Stimulated activated CD8-positive, alpha-beta memory T cell treated with anti-CD3 and anti-CD28 coated beads, Interleukin-4, amount 100 ng/mL, for 48 hours (primary cell): ENCODE measurements at regions not wholly inside any gene's neighbourhood (a gene's known extent, or its start where the extent isn't known, plus 50 kb on each side); places are given as distances from the start of the nearest gene placed in this dataset.

Experiments used
- DNase-seq: peaks from one replicate; pipeline ENCODE4 v3.0.0-alpha.2; 2020

DNA sequence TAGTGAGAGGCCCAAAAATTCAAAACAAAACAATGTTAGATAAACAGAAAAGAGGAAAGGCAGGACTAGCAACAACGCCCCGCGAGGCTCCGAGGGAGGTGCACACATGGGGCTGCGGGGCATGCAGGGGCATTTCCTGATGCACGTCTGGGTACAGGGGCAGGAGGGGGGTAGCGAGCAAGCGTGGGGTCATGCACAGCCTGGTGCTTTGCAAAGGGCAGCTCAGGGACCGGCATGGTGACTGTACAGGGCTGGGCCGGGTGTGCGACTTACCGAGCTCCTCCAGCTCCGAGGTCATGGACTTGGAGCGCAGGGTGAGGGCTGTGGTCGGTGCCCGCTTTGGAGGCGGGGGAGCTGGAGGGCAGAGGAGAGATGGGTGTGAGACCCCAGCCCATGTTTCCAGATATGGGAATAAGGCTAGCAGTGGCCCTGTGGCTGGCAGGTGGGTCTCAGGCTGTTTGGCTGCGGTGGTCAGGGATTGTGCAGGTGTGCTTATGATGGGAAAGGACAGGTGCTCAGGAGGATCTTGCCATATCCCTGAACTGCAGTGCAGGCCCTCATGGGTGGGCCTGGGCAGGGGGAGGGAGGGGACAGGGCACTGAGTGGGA, 103.7 kb downstream of the CTTN start:
- DNase-seq, result no peak

DNA sequence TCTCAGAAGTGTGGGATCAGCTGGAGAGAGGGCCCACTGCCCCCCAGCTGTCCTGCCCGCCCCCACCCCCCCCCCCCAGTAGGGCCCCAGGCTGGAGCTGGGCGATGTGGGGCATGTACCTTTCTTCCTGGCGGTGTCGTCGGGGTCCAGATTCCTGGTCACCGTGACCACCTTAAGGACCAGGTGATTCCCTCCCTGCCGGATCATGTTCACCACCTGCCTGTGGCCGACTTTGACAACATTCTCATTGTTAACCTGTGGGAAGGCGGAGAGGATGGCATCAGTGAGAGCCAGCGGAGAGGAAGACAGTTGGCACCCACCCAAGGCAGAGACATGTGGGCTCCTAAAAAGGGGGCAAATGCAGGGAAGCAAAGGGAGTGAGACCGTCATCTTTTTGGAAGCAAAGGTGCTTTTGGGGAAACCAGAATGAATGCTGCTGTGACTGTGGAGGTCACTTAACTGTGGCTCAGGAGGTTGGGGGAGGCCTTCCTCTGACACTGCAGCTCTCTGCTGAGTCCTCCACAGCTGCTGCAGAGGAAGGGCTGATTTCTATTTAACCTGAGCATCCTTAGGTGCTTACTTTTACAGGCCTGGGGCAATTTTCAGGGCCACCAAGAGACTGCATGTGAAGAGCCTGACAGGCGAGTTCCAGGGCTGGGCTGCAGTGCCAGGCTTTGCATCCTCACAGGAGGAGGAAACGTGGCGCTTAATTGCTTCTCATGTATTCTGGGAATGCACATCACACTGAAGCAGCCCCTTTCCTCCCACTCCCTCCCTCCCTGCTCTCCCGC, 104.5 kb downstream of the CTTN start:
- DNase-seq, result no peak

DNA sequence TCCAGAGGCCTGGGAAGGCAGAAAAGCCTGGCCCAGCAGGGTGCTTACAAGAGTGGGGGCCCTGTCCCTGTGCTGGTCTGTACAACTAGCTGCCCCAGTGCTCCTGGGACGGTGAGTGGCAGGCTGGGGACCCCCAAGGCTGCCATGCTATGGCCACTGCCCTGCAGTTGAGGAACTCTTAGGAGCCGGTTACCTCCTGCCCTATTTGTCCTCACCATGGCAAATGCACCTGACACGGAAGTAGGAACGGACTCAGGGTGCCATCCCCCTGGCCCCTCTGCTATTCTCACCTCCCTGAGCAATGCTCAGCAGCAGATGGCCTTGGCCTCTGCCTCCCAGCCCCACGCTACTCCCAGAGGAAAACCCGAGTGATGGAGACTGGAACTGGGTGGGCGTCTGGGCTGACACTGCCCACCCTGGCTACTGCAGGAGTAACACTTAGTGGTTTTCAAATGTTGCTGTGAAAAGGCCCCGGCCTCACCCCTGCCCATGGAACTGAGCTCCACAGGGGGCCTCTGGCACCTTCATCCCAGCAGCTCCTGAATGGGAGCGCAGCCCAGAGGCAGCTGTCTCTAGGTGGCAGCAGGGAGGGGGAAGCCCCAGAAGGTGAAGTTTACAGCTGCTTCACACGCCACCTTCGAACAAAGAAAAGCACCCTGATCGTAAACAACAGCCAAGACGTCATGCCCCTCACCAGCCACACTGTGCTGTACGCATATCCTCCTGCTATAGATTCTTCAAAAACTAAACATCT, 105.3 kb downstream of the CTTN start:
- no peak for DNase-seq

DNA sequence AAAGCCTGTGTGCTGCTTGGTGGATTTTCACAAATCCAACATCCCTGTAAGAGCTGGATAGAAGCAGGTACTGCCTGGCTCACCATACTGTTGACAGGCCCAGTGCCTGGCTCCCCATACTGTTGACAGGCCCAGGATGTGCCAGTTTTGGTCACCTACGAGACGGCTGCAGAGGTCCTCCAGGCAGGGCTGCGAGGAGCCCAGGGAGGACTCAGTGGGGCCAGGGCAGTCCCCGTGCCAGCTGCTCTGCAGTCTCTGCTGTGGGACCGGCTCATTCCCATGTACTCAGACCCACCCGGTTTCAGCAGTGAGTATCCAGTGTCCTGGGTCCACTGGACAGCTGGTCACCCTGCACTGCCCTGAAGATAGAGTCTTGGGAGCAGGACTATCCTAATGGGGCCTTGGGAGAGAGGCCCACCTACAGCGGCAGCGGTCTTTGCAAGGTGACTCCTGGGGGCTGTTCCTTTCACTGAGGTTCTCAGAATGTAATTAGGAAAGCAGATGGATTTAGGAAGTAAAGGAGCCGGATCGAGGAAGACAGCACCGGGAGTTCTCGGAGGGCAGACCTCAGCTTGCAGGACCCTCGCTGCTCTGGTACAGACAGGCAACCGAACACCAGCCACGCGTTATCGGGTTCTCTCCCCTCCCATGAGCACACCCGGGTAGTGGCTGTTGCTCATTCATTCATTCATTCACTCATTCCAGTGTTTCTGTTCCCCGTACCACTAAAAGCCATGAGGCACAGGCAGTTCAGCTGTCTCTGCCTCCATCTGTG, 106.1 kb downstream of the CTTN start:
- DNase-seq, result no peak

DNA sequence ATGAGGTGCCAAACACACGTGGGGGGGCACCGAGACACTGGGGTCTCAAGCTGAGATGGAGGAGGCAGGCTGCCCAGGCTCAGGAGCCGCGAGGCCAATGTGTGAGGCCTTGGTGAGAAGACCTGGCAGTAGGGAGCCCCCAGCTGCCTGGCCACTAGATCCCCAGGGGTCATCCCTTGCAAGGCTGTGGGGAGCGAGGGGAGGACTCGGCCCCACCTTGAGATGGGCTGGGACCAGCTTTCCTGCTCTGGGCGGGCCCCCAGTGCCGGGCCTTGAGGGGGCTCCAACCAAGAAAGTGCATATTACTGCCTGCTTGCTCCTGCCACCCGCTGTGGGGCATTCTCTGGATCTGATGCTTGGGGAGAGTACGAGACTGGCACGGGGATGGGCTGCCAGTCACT, 107.0 kb downstream of the CTTN start:
- DNase-seq, result no peak

DNA sequence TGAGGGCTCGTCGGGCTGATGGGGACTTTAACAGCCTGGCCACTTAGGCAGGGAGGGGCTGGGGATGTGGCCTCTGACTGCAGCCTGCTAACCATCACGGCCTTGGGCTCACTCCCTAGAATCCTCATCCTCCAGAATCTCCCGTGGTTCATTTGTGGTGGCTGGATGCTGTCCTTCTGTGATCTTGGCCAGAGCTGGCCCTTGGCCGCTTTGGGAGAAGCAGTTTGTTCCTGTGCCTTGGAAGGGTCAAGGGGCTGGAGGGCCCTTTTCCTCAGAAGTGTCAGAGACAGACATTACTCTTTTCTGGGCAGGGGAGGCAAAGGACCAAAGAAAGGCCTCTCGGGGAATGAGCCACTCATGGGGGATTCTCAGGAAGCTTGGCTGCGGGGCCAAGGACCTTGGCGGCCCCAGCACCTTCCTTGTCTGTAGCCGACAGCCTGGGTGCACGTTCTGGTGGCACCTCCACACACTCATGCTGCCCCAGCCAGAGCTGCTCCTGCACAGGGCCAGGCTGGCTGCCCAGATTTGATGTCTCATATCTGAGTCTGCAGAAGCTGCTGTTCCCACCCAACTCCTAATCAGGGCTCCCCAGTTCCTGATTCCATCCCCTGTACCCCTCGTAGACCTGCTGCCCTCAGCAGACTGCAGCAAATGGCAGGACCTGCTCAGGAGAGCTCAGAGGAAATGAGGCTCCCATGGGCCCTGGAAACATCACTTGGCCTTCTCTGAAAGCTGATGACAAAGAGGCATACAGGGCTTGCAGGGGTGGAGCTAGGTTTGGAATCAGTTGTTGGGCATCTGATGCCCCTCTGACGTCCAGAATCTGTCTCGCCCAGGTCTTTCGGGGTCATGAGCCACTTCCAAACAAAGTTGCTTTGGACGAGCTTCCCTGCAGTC, 107.7 kb downstream of the CTTN start:
- no peak for DNase-seq

DNA sequence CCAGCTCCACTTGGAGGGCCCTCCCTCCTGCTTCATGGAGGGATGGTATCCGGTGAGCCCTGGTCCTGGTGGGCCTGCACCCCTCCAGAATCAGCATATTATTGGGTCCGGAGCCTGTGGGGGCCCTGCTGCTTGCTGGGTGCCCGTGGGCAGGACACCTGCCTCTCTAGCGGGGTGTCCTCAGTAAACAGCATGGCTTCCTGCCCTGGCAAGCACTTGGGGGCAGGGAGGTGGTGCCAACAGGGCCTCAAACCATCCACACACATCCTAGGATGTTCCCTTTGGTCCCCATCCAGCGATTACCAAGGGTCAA, 108.3 kb downstream of the CTTN start:
- no peak for DNase-seq

DNA sequence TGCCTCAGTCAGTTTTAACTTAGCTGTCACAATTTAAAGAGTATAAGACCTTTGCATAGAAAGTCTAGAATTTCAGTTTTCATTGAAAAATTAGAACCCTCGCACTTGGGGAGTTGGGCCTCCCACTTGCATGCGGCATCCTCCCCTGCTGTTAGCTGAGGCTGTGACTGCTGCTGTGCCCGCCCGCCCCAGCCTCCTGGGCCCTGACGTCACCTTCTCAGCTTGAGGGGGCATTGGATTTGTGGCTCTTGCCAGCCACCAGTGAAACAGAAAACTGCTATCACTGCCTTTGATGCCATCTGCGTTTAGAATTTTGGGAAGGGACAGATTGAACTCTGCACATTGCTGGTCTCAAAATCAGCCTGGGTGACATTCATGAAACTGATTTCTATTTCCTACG, 108.7 kb downstream of the CTTN start:
- no peak for DNase-seq

DNA sequence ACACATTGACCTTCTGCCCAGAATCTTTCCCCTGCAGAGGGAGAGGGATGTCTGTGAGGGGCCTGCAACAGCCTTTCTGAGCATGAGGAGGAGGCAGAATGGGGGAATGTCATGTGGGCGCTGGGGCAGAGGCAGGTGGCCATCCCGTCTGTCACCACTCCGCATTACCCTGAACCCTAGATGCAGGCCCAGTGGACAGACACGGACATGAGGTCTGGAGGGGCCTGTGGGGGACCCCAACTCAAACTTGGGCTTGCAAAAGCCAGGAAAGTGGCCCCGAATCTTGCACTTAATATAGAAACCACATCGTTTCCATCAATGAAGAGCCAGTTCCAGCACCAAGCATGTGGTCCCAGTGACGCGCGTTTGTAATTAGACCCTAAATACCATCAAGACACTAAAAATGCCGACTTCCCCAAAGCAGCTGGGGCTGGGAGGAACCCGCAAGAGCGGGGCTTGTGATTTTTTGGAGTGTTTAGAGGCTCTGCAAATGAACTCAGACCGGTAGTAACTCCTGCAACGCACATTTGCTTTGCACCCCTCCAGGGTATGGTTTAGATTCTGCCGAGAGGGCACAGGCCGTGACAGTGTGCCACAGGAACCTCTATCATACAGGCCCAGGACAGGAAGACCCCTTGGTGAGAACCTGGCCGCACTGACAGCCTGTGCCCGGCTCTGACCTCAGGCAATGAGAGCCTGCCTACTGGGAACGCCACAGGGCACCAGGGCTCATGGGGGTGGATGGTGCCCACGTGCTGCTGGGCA, 109.3 kb downstream of the CTTN start:
- no peak for DNase-seq

DNA sequence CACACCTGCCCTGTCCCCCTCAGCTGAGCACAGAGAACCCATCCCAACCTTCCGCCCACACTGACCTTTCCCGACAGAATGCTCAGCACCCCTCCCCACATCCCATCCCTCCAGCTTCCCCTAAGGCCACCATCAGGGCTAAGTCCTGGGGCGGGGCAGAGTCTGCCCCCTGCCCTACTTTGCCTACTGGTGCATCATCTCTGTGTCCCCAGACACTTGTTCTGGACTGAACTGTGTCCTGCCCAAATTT, 109.8 kb downstream of the CTTN start:
- DNase-seq, result no peak

DNA sequence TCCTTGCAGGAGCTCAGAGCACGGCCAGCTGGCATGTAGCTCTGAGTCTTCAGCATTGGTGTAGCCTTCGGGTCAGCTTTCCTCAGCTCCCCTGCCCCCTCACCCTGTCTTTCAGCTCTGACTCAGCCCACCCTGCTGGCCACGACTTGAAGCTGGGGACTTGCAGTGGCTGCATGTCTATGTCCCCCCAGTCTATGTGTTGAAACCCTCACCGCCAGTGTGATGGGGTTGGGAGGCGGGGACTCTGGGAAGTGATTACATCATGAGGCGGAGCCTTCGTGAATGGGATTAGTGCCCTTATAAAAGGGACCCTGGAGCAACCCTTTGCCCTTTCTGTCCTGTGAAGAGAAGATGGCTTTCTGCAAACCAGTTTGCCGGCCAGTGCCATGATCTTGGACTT, 111.1 kb downstream of the CTTN start:
- DNase-seq, result no peak

DNA sequence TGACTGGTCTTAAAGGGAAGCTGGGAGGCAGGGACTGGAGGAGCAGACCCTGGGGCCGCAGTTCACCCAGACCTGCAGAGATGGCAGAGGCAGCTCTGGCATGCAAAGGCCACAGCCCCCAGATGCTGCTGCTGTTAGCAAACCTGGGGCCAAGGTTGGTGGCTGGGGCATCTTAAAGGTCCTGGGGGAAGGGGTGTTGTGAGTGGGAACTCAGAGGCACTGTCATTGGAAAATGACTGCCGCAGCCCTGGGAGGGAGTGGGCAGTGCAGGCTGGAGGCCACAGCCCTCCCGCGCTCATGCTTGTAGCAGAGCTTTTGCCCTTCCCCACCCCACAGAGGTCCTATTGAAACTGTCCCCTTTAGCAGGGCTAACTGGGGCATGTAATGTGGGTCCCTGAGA, 111.8 kb downstream of the CTTN start:
- no peak for DNase-seq

DNA sequence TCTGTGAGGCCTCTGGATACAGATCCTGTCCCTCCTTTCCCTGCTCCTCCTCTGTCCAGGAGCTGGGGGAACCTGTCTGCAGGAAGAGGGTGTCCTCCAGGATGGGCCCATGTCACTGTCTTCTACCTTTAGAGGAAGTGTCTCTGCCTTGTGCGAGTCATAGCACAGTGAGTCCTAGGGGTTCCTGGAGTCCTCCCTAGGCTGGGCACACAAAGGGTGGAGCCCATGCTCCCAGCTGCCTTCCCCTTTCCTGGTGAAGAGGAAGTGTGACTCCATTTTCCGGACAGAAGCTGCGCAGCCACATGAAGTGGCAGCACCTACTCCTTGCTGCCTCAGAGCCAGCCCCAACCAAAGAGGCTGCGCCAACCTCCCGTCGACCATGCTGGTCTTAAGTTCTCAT, 112.2 kb downstream of the CTTN start:
- DNase-seq, result no peak

DNA sequence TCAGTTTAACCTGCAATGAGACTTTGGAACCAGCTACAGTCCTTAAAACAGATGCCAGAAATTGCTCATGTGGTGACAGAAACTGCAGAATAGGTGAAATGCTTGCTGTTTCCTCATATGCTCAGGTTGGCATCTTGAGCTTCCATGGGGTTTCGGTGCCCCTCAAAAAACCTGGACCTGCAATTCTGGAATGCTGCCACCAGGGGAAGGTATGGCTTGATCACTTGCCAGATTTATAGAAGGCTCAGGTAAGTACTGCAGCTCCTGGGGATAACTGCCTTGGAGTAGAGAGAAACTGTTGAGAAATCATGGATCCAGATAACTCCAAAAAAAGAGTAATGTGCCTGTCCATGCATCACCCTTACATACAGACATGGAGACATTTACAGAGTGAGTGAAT, 113.0 kb downstream of the CTTN start:
- no peak for DNase-seq

DNA sequence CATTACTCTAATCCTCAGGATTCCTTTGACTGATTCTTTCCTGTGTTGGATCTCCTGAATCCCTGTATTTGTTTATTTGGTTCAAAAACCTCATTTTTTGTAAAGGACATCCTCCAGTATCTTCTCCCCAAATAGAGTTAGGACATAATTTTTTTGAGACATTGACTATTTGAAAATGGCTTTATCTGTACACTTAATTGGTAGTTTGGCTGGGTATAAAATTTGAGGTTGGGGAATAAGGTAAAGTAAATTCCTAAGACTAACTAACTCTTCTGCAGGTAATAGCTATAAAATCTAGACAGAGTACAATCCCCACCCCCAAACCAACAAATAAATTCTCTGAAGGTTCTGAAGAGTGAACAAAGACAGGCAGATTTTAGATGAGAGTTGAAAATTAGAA, 114.4 kb downstream of the CTTN start:
- DNase-seq, result no peak

DNA sequence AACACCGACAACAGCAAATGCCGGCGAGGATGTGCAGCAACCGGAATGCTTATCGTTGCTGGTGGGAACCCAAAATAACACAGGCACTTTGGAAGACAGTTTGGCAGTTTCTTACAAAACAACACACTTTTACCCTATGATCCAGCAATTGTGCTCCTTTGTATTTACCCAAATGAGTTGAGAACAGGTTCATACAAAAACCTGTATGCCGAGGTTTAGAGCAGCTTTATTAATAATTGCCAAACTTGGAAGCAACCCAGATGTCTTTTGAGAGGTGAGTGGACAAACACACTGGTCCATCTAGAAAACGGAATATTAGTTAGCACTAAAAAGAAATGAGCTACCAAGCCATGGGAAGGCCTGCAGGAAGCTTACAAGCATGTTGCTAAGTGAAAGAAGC, 118.9 kb downstream of the CTTN start:
- DNase-seq, result no peak

DNA sequence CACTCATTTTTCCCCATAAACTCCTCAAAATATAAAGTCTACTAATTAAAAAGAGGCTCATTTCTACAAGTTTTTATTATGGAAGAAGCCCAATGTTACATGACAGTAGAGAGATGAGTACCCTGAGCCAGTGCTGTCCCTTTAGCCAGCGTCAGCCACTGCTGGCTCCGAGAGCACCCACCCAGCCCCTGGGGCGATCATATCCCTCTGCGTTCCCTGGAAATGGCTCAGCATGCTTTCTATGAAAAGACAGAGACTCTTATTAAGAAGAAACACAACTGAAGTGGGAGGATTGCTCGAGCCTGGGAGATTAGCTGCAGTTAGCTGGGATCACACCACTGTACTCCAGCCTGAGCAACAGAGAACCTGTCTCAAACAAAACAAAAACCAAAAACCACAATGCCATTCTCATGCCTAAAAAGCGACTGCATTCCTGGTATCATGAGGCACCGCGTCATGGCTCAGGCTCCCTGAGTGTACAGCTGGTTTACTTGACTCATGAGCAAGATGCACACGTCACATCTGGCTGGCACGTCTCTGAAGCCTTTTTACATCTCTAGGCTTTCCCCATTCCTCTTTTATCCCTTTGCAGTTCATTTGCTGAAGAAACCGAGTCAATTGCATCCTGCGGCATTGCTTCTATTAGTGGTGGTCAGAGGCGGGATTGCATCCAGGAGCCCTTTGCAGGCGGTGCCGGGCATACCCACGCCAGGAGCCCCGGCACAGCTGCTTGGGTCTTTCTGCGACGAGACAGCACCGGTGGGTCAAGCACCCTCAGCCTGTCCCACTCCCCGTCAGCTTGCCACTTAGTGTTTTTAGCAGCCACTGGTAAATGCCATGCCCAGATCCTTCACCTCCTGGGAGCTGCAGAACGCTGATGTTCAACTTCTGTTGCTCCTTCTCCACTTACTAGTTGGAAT, 119.9 kb downstream of the CTTN start:
- DNase-seq, result no peak

DNA sequence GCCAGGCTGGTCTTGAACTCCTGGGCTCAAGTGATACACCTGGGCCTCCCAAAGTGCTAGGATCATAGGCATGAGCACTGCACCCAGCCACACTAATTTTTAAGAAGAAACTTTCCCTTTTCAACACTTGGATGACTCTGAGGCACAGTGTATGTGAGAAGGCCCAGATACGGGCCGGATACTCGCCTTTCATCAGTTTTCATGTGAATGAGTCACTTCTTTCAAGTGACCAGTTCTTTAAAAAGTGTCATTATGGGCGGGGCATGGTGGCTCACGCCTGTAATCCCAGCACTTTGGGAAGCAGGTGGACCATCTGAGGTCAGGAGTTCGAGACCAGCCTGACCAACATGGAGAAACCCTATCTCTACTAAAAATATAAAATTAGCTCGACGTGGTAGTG, 120.8 kb downstream of the CTTN start:
- DNase-seq, result no peak

DNA sequence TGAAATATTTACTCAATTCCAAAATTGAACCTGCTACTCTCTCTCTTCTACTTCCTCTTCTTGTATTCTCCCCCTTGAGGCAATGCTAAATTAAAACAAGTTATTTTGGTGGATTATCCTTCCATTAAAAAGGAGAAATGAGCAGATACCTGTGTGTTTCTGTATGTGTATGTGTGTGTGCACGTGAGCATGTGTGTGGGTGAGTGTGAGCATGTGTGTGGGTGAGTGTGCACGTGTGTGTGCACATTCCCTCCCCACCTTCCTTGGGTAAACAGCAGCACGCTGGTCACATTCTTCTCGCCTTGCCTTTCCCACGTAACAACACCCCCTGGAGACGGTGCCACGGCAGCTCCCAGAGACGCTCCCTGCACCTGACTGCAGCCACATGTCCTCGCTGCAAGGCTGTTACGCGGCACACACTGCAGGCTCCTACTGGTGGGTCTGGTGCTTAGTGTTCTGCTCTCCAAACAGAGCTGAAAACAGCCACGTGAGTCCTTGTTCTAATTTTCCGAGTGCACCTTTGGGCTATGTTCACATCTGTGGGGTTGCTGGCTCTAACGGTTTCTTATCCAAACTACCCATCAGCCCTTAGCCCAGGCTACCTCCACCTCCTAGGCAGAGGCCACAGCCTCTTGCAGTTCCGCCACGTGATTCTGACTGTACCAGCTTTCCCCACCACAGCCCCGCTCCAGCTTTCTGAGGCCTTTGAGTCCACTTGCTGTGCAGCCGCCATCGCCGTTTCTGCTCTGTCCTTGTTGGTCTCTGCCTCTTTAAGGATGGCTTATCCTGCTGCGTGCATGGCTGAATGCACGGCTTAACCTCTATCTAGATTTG, 123.4 kb downstream of the CTTN start:
- no peak for DNase-seq

DNA sequence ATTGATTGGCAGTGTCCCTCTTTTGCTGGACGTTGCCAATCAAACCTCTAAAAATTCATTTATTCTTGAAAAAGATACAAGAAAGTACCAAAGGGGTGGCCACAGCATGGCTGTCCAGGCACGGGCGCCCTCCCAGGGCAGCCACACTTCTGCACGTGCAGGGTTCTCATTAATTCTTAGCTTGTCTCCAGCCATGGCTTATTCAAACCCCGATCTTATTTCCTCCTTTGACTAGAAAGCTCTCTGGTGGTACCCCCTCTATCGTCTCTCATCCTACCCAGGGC, 123.9 kb downstream of the CTTN start:
- DNase-seq, result no peak
